HUES6 (cell line): ENCODE measurements at regions not wholly inside any gene's neighbourhood (a gene's known extent, or its start where the extent isn't known, plus 50 kb on each side); places are given as distances from the start of the nearest gene placed in this dataset.
"Not testable (repeated sequence)": the region's sequence is repeated elsewhere in the genome, so short reads cannot be mapped to it uniquely, and the experiment has no call there.

Experiments
- H3K27ac ChIP-seq: 2 replicates; pipeline ENCODE4 v1.7.0; 2013; ENCODE audit warnings: low read depth, mild to moderate bottlenecking, low read length, inconsistent platforms
- H3K27me3 ChIP-seq: 2 replicates; pipeline ENCODE4 v1.6.1; 2013; ENCODE audit warnings: low read length; ENCODE audit not compliant: control insufficient read depth, insufficient read depth
- H3K36me3 ChIP-seq: 2 replicates; pipeline ENCODE4 v1.6.1; 2013; ENCODE audit warnings: low read length; ENCODE audit not compliant: control insufficient read depth, insufficient read depth
- H3K4me1 ChIP-seq: 2 replicates; pipeline ENCODE4 v1.6.1; 2013; ENCODE audit warnings: low read length; ENCODE audit not compliant: control insufficient read depth, insufficient read depth
- H3K4me3 ChIP-seq: 2 replicates; pipeline ENCODE4 v1.5.1; 2013; ENCODE audit warnings: low read depth, low read length
- H3K9ac ChIP-seq: one replicate; pipeline ENCODE4 v1.6.1; 2013; ENCODE audit warnings: mild to moderate bottlenecking, low read length
- H3K9me3 ChIP-seq: 2 replicates; pipeline ENCODE4 v1.6.1; 2013; ENCODE audit warnings: low read depth, low read length; ENCODE audit not compliant: control insufficient read depth, insufficient read depth

- Histone ChIP-seq H3K27me3 (no peaks in the 10 kb centered on the region), H3K9me3 (no peaks in the 10 kb centered on the region), H3K4me3 (no peak overlapping the region), H3K27ac (no peak overlapping the region), H3K4me1 (peaks cover 14% of the 10 kb centered on the region), H3K9ac (no peak overlapping the region), H3K36me3 (no peaks in the 10 kb centered on the region)
Measured at GRCh38 chr2:133884739-133885381, 316.6 kb upstream of the NCKAP5 start.

- Histone ChIP-seq H3K4me3 (no peak overlapping the region), H3K9ac (no peak overlapping the region), H3K27ac (no peak overlapping the region), H3K27me3 (no peaks in the 10 kb centered on the region), H3K9me3 (no peaks in the 10 kb centered on the region), H3K36me3 (no peaks in the 10 kb centered on the region), H3K4me1 (peaks cover 16% of the 10 kb centered on the region)
Measured at GRCh38 chr2:133885847-133886246, 317.6 kb upstream of the NCKAP5 start.

- no peak overlapping the region for H3K27ac ChIP-seq
- peaks cover 16% of the 10 kb centered on the region for H3K4me1 ChIP-seq
- H3K9me3 ChIP-seq, result no peaks in the 10 kb centered on the region
- H3K4me3 ChIP-seq, result no peak overlapping the region
- no peaks in the 10 kb centered on the region for H3K36me3 ChIP-seq
- H3K9ac ChIP-seq, result no peak overlapping the region
- no peaks in the 10 kb centered on the region for H3K27me3 ChIP-seq
Measured at GRCh38 chr2:133886735-133887675, 318.7 kb upstream of the NCKAP5 start.

- Histone ChIP-seq H3K4me1 (peaks cover 16% of the 10 kb centered on the region), H3K27ac (no peak overlapping the region), H3K27me3 (no peaks in the 10 kb centered on the region), H3K36me3 (no peaks in the 10 kb centered on the region), H3K4me3 (no peak overlapping the region), H3K9ac (no peak overlapping the region), H3K9me3 (no peaks in the 10 kb centered on the region)
Measured at GRCh38 chr2:133887676-133888040, 319.4 kb upstream of the NCKAP5 start.

- H3K9me3 ChIP-seq, result peaks cover 2% of the 10 kb centered on the region; the same call in 1 of the 2 replicates
- no peaks in the 10 kb centered on the region for H3K27me3 ChIP-seq
- no peaks in the 10 kb centered on the region for H3K36me3 ChIP-seq
- H3K4me3 ChIP-seq, result no peak overlapping the region
- peaks cover 16% of the 10 kb centered on the region for H3K4me1 ChIP-seq
- no peak overlapping the region for H3K9ac ChIP-seq
- no peak overlapping the region for H3K27ac ChIP-seq
Measured at GRCh38 chr2:133888107-133888506, 319.8 kb upstream of the NCKAP5 start.

- no peak overlapping the region for H3K4me3 ChIP-seq
- H3K27ac ChIP-seq, result no peak overlapping the region
- no peak overlapping the region for H3K9ac ChIP-seq
- no peaks in the 10 kb centered on the region for H3K36me3 ChIP-seq
- H3K27me3 ChIP-seq, result no peaks in the 10 kb centered on the region
- peaks cover 8% of the 10 kb centered on the region; the same call in 1 of the 2 replicates for H3K9me3 ChIP-seq
- H3K4me1 ChIP-seq, result peaks cover 16% of the 10 kb centered on the region
Measured at GRCh38 chr2:133888621-133889219, 320.5 kb upstream of the NCKAP5 start.

- H3K9ac ChIP-seq, result no peak overlapping the region
- no peaks in the 10 kb centered on the region for H3K36me3 ChIP-seq
- H3K4me1 ChIP-seq, result peaks cover 10% of the 10 kb centered on the region; the same call in 1 of the 2 replicates
- H3K27me3 ChIP-seq, result no peaks in the 10 kb centered on the region
- no peak overlapping the region for H3K4me3 ChIP-seq
- H3K9me3 ChIP-seq, result peaks cover 17% of the 10 kb centered on the region; the same call in 1 of the 2 replicates
- no peak overlapping the region for H3K27ac ChIP-seq
Measured at GRCh38 chr2:133892352-133892913, 324.2 kb upstream of the NCKAP5 start.

GRCh38 chr2:133894429-133894828, 326.2 kb upstream of the NCKAP5 start:
- peaks cover 17% of the 10 kb centered on the region; the same call in 1 of the 2 replicates for H3K9me3 ChIP-seq
- no peaks in the 10 kb centered on the region for H3K36me3 ChIP-seq
- peaks cover 6% of the 10 kb centered on the region; the same call in 1 of the 2 replicates for H3K4me1 ChIP-seq
- no peak overlapping the region for H3K9ac ChIP-seq
- H3K27ac ChIP-seq, result no peak overlapping the region
- H3K27me3 ChIP-seq, result no peaks in the 10 kb centered on the region
- no peak overlapping the region for H3K4me3 ChIP-seq

- not testable (repeated sequence) for H3K9ac ChIP-seq, H3K4me3 ChIP-seq, H3K36me3 ChIP-seq, H3K4me1 ChIP-seq, H3K27me3 ChIP-seq, H3K27ac ChIP-seq
- H3K9me3 ChIP-seq, result peaks cover 17% of the 10 kb centered on the region; the same call in 1 of the 2 replicates
Measured at GRCh38 chr2:133897838-133898237, 329.6 kb upstream of the NCKAP5 start.

- Histone ChIP-seq H3K4me1 (no peaks in the 10 kb centered on the region), H3K36me3 (no peaks in the 10 kb centered on the region), H3K27me3 (no peaks in the 10 kb centered on the region), H3K9ac (no peak overlapping the region), H3K4me3 (no peak overlapping the region), H3K9me3 (no peaks in the 10 kb centered on the region), H3K27ac (no peak overlapping the region)
Measured at GRCh38 chr2:133900909-133901308, 332.6 kb upstream of the NCKAP5 start.
